HEK293T (cell line): ENCODE measurements at regions not wholly inside any gene's neighbourhood (a gene's known extent, or its start where the extent isn't known, plus 50 kb on each side); places are given as distances from the start of the nearest gene placed in this dataset.

ENCODE experiments used
- BHLHE40 ChIP-seq: fragments of 450-650 bp; IDR thresholded peaks from 2 replicates; pipeline ENCODE4 v1.6.1; 2016; ENCODE audit warnings: mild to moderate bottlenecking, moderate library complexity, borderline replicate concordance
- ELF4 ChIP-seq: fragments of 450-650 bp; IDR thresholded peaks from 2 replicates; pipeline ENCODE4 v1.6.1; 2017; ENCODE audit warnings: antibody characterized with exemption
- FOXK2 ChIP-seq: fragments of 450-650 bp; IDR thresholded peaks from 2 replicates; pipeline ENCODE4 v1.6.1; 2016; ENCODE audit warnings: mild to moderate bottlenecking
- HDGF ChIP-seq: fragments of 450-650 bp; IDR thresholded peaks from 2 replicates; pipeline ENCODE4 v1.6.1; 2017; ENCODE audit warnings: antibody characterized with exemption, borderline replicate concordance
- L3MBTL2 ChIP-seq: fragments of 450-650 bp; conservative IDR thresholded peaks from 2 replicates; pipeline ENCODE4 v1.6.1; 2016; ENCODE audit warnings: mild to moderate bottlenecking
- SP1 ChIP-seq: fragments of 450-650 bp; IDR thresholded peaks from 2 replicates; pipeline ENCODE4 v1.6.1; 2017

DNA sequence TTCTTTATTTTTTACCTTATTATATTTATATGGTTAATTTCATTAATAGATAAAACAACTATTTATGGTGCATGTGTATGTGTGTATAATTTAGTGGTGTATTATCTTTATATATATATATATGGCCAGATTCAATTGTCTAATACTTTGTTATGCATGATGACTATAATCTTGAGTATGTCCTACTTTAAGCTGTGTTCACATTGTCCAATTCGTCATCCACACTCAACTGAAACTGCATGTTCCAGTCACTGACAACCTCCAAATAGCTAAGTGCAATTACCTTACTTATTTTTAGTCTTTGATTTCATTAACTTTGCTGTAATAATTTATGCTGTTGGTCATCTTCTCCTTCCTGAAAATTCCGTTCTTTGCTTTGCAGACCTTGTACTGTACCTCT lies 306.5 kb upstream of the TMTC1 start:
- no peak for TF ChIP-seq SP1
- no peak for TF ChIP-seq ELF4
- no peak for TF ChIP-seq FOXK2
- no peak for TF ChIP-seq BHLHE40
- TF ChIP-seq HDGF = no peak
- no peak for TF ChIP-seq L3MBTL2
